Erythroblast (primary cell): ENCODE measurements at regions not wholly inside any gene's neighbourhood (a gene's known extent, or its start where the extent isn't known, plus 50 kb on each side); places are given as distances from the start of the nearest gene placed in this dataset.

Source experiments
- GATA1 ChIP-seq: IDR thresholded peaks from 2 replicates; pipeline ENCODE4 v1.6.1; 2011; ENCODE audit warnings: low read depth, mild to moderate bottlenecking, control low read depth, low read length, moderate library complexity
- POLR2A ChIP-seq: IDR thresholded peaks from 2 replicates; pipeline ENCODE4 v1.6.1; 2011; ENCODE audit warnings: mild to moderate bottlenecking, low read length

GRCh38 chr16:62903961-62904502 lies 867.8 kb upstream of the CDH8 start:
- TF ChIP-seq POLR2A (no peak), GATA1 (no peak)
